RCC 7860 (cell line): ENCODE measurements at regions not wholly inside any gene's neighbourhood (a gene's known extent, or its start where the extent isn't known, plus 50 kb on each side); places are given as distances from the start of the nearest gene placed in this dataset.
A peak's percentile ranks its signal among the peaks of the same experiment; 100 is the strongest.
"Not testable (repeated sequence)": the region's sequence is repeated elsewhere in the genome, so short reads cannot be mapped to it uniquely, and the experiment has no call there.

Experiments used
- DNase-seq: peaks from one replicate; pipeline ENCODE4 v3.0.0-alpha.2; 2015; ENCODE audit warnings: low spot score
- FAIRE-seq: peaks from 2 replicates; lab custom pipeline; 2012; peaks lifted over from hg19 to GRCh38; lab: Jason Lieb, UNC

DNA sequence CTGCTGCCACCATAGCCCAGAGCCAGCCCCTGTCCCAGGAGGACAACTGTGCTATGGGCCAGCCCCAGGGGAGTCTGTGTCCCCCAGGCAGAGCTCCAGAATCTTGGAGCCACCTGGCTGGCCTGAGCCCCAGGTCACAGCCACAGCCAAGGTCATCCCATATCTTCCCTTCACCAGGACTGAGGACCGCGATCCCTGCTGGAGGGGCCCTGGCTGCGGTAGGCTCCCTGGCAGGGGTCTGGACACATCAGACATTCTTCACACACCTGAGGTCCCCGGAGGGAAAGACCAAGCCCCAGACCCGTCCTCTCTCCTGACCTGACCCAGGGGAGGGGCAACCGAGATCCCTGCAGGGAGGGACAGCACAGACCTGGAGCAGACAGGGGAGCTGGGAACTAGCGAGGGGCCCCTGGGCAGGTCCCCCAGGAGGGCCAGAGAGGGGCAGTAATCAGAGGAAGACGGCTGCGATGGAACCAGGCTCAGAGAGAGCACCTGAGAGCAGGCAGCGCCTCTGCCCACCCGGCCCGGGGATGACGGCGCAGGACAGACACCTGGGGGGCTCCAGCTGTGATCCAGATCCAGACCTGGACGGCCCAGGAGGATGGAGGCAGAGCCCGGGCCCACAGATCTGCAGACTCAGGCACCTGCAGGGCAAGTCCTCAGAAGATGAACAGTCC lies 103.2 kb upstream of the EIF5 start:
- no peak for FAIRE-seq

DNA sequence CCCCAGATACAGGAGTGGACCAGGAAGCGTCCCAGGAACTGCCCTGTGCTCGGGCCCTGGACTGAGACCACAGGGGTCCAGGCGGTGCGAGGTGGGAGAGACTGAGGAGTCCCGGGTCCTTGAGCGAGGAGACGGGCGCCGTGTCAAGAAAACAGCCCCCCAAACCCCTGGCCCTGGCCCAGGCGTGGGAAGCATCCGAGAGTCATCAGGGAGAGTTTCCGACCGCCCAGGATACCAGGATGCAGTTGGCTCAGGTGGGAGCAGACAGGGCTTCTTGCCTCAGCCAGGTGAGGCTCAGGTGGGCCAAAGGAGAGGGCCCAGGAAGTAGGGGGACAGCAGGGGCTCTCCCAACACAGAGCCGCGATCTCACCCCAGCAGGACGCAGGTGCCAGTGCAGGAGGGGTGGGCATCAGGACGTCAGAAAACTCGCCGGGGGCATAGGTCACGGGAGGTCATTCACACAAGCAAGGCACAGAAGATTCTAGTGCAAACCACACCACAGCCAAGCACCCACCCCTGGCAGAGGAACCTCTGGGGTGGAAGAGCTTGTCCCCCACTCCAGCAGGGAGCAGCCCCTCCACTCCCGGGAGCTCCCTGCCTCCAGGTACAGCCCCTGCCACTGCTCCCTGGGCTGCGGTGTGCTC lies 102.5 kb upstream of the EIF5 start:
- DNase-seq (no peak), FAIRE-seq (no peak)

More for the DNA sequence above, 103.2 kb upstream of the EIF5 start:
- no peak for DNase-seq

DNA sequence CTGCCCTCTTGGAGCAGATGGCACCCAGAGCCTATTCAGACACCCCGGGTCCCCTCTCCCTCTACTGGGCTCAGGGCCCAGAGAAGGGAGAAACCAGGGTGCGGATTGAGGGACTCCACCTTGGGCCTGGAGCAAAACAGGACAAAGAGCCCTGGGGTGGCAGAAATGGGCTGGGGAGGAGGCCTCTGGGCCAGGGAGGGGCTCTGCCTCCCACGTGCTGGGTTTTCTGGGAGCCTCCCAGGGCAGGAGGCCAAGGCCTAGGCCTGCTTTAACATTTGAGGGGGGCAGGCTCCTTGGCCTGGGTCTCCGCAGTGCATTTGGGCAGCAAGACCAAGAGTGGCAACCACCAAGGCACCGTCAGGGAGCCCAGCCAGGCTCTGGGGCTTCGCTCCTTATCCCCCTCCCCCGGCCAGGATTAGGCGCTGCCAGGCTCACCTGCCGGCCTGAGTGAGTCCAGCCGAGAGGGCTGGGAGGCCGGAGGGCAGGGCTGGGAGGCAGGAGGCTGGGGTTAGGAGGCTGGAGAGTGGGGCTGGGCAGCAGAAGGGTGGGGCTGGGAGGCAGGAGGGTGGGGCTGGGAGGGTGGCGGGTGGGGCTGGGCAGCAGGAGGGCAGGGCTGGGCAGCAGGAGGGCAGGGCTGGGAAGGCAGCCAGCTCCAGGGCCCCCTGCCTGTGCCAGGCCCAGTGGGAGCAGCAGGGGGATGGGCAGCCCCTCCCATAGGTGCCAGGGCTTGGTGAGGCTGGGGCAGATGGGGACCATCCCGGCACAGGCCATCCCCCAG lies 101.8 kb upstream of the EIF5 start:
- no peak for FAIRE-seq
- DNase-seq, result no peak

DNA sequence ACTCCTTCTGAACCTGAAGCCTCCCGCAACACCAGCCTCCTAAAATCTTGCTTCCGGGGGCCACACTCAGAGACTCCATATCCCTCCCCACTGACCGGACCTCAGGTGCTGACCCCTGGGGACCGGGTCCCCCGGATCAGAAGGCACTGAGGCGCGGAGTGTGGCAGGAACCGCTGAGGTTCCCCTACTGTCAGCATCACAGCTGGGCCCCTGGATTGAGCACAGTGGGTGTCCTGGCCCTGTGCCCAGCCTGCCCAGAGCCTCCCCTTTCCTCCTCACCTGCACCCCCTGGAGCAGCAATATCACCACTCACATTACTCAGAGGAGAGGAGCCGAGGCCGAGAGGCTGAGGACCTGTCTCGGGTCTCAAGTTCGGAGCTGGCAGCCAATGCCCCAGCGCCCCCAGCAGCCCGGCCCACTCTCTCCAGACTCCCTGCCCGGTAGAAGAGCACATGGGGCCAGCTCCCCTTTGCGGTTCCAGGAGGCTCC lies 101.2 kb upstream of the EIF5 start:
- DNase-seq (no peak), FAIRE-seq (no peak)

- no peak for FAIRE-seq
- no peak for DNase-seq
Measured at GRCh38 chr14:103233328-103233727, 100.7 kb upstream of the EIF5 start.

GRCh38 chr14:103234826-103235225 lies 99.2 kb upstream of the EIF5 start:
- FAIRE-seq, DNase-seq: not testable (repeated sequence)

DNA sequence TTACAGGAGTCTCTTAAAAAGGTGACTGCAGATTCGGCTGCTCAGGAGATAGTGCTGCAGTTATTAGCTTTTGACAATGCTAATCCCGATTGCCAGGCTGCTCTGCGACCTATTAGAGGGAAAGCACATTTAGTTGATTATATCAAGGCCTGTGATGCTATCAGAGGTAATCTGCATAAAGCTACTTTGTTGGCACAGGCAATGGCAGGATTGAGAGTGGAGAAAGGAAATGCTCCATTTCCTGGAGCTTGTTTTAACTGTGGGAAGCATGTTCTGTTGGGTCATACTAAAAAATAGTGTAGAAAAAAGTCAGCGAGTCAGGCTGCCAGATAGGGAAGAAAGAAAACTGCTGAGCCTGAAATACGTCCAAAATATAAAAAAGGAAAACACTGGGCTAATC lies 98.5 kb upstream of the EIF5 start:
- not testable (repeated sequence) for FAIRE-seq

DNA sequence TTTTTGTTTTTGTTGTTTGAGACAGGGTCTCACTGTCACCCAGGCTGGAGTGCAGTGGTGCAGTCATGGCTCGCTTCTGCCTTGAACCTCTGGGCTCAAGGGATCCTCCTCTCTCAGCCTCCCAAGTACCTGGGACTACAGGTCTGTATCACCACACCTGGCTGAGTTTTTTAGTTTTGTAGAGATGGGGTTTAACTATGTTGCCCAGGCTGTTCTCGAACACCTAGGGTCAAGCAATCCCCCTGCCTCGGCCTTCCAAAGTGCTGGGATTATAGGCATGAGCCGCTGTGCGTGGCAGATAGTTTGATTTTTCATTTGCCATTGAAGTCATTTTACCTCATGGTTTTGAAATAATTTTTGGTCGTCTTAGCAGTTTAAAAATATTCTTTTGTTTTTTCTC lies 94.3 kb upstream of the EIF5 start:
- FAIRE-seq, result no peak

More for the DNA sequence above, 98.5 kb upstream of the EIF5 start:
- not testable (repeated sequence) for DNase-seq

GRCh38 chr14:103241531-103241930 lies 92.5 kb upstream of the EIF5 start:
- FAIRE-seq (no peak), DNase-seq (no peak)

More for the DNA sequence above, 94.3 kb upstream of the EIF5 start:
- DNase-seq, result no peak

GRCh38 chr14:103243764-103244737 lies 90.0 kb upstream of the EIF5 start:
- FAIRE-seq (no peak), DNase-seq (no peak)

GRCh38 chr14:103245624-103246031 lies 88.4 kb upstream of the EIF5 start:
- not testable (repeated sequence) for DNase-seq, FAIRE-seq

GRCh38 chr14:103246070-103246469 lies 88.0 kb upstream of the EIF5 start:
- FAIRE-seq (no peak), DNase-seq (no peak)

- DNase-seq (no peak), FAIRE-seq (no peak)
Measured at GRCh38 chr14:103247169-103247606, 86.8 kb upstream of the EIF5 start.

DNA sequence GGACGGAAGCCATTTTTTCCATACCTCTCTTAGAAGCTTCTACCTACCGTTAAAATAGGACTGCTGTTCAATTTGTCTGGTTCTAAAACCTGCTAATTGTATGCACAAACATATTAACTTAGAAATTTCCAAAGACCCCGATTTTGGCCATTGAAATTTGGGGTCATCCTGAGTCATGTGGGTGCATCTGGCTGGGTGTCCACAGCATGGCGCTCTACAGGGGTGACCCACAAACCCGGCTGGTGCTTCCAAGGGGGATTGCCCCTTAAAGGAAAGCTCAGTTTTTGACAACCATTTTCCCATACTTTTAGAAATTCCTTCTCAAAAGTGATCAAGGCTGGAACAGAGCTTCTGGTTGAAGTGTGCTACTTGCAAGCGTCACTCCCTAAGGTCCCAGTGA lies 83.9 kb upstream of the EIF5 start:
- FAIRE-seq (no peak), DNase-seq (no peak)

DNA sequence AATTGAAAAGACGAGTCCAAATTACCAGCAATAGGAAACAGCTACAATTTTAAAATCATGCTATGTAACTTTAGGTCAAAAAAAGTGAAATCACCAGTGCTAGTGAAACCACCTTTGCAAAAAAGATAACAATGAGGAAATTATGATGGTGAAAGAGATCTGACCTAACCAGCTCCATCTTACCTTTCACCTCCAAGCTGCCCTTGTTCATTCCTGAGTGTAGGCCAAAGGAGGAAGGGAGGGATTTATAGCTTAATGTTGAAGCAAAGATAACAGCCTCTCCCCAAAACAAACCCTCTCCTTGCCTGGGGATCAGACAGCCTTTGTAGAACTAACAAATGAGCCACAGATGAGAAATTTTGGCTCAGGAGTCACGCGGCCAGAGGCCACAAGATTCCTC lies 83.2 kb upstream of the EIF5 start:
- FAIRE-seq, result no peak
- DNase-seq, result no peak

- FAIRE-seq, result no peak
- DNase-seq, result no peak
Measured at GRCh38 chr14:103255555-103255954, 78.5 kb upstream of the EIF5 start.

GRCh38 chr14:103256406-103256805 lies 77.6 kb upstream of the EIF5 start:
- FAIRE-seq, result no peak
- DNase-seq, result no peak

- FAIRE-seq, result no peak
- DNase-seq, result peak; percentile 29
Measured at GRCh38 chr14:103257211-103257962, 76.7 kb upstream of the EIF5 start.

- DNase-seq (no peak), FAIRE-seq (no peak)
Measured at GRCh38 chr14:103258211-103258610, 75.8 kb upstream of the EIF5 start.

- DNase-seq (no peak), FAIRE-seq (no peak)
Measured at GRCh38 chr14:103259184-103259583, 74.9 kb upstream of the EIF5 start.
